ENCODE measurements at regions not wholly inside any gene's neighbourhood (a gene's known extent, or its start where the extent isn't known, plus 50 kb on each side); places are given as distances from the start of the nearest gene placed in this dataset.

GRCh38 chr13:30845297-30846214, 60.5 kb upstream of the MEDAG start:
- DNase-seq (ENCODE audit: low read depth): no peak

DNA sequence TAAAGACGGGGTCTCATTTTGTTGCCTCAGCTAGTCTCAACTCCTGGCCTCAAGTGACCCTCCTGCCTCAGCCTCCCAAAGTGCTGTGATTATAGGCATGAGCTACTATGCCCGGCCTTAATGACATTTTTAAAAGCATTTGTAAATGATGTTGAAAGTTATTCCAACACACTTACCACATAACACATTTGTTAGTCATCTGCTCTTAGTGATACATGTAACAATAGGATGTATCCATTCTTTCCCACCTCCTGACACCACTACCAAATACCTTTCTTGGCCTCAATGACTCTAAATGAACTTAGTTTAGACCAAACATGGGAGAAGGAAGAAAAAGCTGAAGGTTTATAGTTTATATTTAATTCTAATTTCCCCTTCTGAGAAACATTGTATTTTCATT, 59.8 kb upstream of the MEDAG start:
- no peak for DNase-seq (ENCODE audit: low read depth)

- no peak for DNase-seq (ENCODE audit: low read depth)
Observed at GRCh38 chr13:30846866-30847265, 59.2 kb upstream of the MEDAG start.

DNA sequence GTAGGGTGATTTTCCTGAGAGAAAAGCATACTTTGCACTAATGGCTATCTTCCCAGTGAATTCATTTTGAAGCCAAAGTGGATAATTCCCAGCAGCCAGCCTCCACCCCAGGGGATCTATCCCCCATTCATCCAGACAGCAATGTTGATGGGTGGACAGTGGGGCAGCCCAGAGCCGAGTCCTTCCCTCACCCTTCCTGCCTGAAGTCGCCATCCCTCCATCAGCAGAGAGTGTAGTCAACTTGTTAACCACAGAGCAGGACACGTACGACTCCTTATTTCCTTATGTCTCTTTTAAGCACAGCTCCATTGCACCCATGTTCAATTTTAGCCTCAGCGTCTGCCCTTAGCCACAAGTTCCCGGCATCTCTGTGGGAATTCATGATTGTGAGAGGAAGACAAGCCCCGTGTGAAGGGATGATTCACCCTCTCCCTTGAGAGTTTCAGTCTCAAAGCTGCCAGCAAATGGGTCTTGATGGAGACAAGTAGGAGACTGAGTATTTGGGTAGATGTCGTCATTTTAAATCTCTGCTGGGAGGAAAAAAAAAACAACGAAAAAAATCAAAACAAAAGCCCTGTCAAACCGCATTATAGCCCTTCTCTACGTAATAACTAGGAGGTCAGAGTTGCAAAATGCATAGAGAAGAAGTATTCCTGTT, 58.3 kb upstream of the MEDAG start:
- no peak for DNase-seq (ENCODE audit: low read depth)

DNA sequence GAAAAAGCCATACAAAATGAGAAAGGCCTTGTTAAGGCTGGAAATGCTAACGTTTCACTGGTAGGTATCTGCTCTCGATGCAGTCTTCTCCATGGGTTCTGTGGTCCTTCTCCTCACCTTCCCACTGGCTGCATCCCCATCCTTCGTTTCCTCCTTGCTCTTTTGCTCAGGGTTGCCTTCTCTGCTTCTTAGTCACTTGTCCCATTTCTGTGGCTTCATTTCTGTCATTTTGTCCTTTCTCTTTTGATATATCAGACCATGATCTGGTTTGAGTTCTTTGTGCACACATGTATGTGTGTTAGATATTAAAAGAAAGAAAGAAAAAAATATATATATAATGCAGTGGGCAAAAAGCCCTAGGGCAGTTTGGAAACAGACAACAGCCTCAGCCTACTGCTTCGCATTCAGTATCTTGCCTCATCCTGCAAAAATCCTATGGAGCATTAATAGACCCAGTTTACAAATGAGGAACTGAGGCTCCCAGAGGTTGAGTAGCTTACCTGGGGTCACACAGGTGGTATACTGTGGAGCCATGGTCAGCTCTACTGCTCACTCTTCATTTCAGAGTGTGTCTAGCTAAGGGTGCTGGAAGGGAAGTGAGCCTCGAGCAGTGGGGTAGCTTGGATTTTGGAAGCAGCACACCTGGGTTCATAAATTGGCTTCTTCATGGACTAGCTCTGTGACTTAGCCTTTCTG, 57.6 kb upstream of the MEDAG start:
- DNase-seq (ENCODE audit: low read depth): no peak

- DNase-seq (ENCODE audit: low read depth): no peak
Observed at GRCh38 chr13:30849611-30850010, 56.5 kb upstream of the MEDAG start.

DNA sequence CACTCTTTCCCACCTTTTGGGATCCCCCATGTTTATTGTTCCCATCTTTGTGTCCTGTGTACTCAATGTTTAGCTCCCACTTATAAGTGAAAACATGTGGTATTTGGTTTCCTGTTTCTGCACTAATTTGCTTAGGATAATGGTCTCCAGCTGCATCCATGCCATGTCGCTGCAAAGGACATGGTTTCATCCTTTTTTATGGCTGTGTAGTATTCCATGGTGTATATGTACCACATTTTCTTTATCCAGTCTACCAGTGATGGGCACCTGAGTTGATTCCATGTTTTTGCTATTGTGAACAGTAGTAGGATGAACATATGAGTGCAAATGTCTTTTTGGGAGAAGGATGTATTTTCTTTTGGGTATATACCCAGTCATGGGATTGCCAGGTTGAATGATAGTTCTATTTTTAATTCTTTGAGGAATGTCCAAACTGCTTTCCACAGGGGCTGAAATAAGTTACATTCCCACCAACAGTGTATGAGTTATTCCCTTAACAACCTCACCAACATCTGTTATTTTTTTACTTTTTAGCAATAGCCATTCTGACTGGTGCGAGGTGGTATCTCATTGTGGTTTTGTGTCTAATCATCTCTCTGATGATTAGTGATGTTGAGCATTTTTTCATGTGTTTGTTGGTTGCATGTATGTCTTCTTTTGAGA, 55.7 kb upstream of the MEDAG start:
- DNase-seq (ENCODE audit: low read depth): no peak

DNA sequence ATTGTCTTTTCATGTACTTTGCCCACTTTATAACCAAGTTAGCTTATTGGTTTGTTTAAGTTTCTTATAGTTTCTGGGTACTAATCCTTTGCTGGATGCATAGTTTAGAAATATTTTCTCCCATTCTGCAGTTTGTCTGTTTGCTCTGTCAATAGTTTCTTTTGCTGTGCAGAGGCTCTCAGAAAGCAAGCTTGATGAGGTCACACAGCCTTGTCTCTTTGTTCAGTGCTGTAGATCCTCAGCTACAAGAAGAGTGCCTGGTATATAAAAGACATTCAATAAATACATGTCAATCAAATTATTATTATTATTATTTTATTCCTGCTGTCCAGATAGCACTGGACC, 55.2 kb upstream of the MEDAG start:
- DNase-seq (ENCODE audit: low read depth): no peak

- no peak for DNase-seq (ENCODE audit: low read depth)
Observed at GRCh38 chr13:30851697-30852096, 54.4 kb upstream of the MEDAG start.

- no peak for DNase-seq (ENCODE audit: low read depth)
Observed at GRCh38 chr13:30855569-30855968, 50.5 kb upstream of the MEDAG start.

- no peak for DNase-seq (ENCODE audit: low read depth)
Observed at GRCh38 chr13:30856005-30856790, 49.9 kb upstream of the MEDAG start.
